ENCODE measurements at regions not wholly inside any gene's neighbourhood (a gene's known extent, or its start where the extent isn't known, plus 50 kb on each side); places are given as distances from the start of the nearest gene placed in this dataset.
A peak's percentile ranks its signal among the peaks of the same experiment; 100 is the strongest.
"Not testable (repeated sequence)": the region's sequence is repeated elsewhere in the genome, so short reads cannot be mapped to it uniquely, and the experiment has no call there.

GRCh38 chr3:21020681-21021080, 730.3 kb downstream of the ZNF385D start:
- no peak for DNase-seq (ENCODE audit: low spot score)

DNA sequence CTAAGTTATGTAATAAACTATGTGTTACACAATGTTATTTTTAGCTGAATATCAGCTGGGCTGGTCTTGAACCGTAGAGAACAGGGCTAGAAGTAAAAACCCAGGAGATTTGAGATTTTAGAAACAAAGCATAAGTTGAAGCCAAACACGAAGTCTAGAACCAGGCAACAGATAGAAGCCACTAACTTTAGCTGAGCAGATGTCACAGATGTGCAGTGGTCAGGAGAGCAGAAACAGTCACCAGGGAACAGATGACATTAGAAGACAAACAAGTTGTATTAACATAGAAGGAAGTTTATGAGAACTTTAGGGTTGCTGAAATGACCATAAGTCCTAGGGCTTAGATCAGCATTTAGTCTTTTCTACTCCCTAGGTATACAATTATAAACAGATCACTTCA, 731.0 kb downstream of the ZNF385D start:
- no peak for DNase-seq (ENCODE audit: low spot score)

DNA sequence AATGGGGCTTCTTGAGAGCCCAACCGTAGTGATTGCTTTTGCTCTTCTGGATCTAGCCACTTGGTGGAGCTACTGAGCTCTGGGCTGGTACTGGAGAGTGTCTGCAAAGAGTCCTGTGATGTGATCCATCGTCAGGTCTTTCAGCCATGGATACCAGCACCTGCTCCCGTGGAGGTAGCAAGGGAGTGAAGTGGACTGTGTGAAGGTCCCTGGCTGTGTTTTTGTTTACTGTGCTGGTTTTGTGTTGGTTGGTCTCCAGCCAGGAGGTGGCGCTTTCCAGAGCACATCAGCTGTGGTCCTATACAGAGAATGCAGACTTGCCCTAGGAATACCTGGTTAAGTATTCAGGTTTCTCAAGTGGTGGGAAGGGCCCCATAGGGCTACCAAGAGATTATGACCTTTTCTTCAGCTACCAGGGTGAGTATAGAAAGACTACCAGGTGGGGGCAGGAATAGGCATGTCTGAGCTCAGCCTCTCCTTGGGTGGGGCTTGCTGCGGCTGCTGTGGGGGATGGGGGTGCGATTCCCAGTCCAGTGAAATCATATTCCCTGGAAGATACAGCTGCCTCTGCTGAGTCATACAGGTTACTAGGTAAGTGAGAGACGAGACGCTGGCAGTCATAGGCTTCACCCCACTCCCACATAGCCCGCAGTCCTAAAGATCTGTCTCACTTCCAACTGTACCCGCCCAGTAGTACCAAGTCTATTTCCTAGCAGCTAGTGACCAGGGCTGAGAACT, 733.7 kb downstream of the ZNF385D start:
- DNase-seq (ENCODE audit: low spot score) = no peak

GRCh38 chr3:21013566-21013965, 737.4 kb downstream of the ZNF385D start:
- DNase-seq (ENCODE audit: low spot score) = no peak

DNA sequence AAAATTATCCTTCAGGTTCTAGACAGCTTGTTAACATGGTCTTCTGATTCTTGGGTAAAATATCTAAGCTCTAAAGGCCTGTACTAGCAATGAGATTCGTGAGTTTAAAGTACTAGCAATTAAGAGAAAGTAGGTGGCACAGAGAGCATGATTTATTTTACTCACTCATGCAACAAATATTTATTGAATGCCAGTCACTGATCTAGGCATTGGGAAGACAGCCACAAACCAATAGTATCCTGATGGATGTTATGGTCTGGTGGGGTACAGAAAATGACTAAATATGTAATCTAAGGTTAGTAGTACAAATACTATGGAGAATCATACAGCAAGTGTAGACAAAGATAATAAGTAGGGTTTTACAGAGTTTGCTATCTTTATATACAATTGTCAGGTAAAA, 751.3 kb downstream of the ZNF385D start:
- no peak for DNase-seq (ENCODE audit: low spot score)

DNA sequence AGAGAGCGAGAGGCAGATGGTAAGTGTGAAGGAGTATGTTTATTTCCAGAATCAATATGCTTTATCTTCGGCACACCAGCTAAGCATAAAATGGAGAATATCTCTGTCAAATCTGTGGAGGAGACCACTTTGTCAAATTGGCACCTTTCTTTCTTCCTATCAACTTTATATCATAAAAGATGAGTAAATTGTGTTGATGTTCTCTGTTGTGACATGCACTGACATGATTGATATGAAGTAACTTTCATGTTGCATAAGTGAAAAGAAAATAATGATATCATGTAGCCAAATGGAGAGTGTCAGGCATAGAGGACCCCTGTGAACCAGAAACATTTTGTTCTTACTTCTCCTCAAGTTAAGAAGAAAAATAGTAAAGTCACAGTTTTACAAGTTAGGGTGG, 753.8 kb downstream of the ZNF385D start:
- no peak for DNase-seq (ENCODE audit: low spot score)

DNA sequence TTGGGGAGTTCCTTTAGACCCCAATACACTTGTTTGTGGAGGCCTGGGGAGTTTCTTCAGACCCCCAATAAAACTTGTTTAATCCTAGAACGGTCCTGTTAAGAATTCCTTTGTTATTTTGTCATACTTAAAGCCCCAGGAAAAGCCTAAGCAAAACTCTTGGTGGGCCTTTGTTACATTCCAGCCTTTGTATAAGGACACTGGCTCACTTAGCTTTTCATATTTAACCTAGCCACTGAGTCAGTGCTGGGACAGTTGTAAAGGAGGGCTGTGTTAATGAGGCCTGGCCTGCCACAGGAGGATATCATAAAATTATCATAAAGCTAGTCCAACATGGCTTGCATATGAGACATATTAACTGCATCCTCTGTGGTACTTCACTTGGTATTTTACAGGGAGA, 760.1 kb downstream of the ZNF385D start:
- no peak for DNase-seq (ENCODE audit: low spot score)

DNA sequence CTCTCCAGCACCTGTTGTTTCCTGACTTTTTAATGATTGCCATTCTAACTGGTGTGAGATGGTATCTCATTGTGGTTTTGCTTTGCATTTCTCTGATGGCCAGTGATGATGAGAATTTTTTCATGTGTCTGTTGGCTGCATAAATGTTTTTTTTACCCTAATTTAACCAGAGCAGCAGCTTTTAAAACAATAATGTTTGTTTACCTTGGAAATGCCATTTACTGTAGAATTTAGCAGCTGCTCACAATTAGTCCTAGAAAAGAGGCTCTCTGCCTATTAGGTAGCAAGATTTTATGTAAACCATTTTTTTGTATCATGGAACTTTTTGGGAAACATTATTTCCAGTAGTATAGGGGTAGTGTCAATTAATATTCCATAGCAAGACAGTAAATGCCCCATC, 761.4 kb downstream of the ZNF385D start:
- DNase-seq (ENCODE audit: low spot score) = not testable (repeated sequence)

DNA sequence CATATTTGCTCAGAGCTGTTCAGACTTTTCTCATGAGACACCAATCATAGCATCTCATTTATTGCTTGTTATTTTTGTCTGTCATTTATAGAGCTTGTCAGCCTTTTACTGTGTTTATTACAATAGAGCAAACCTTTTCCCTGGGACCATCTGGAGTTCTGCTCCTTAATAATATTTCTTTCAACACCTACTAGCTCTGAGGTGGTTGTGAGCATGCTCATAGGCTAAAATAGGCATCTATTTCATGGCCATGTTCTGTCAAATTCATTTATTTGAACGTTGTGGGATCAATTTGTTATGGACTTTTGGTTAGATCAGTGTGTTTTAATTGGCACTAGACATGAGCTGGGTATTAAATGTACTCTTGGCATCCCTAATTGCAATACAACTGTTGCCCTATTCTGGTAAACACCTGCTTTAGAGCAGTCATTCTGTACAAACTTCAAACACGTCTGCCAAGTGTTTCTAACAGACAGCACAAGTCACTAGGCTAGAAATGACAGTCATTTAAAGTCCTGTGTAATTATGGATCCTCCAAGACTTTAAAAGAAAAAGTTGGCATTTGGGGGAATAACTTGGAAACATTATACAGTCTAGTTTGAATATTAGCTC, 766.3 kb downstream of the ZNF385D start:
- no peak for DNase-seq (ENCODE audit: low spot score)

DNA sequence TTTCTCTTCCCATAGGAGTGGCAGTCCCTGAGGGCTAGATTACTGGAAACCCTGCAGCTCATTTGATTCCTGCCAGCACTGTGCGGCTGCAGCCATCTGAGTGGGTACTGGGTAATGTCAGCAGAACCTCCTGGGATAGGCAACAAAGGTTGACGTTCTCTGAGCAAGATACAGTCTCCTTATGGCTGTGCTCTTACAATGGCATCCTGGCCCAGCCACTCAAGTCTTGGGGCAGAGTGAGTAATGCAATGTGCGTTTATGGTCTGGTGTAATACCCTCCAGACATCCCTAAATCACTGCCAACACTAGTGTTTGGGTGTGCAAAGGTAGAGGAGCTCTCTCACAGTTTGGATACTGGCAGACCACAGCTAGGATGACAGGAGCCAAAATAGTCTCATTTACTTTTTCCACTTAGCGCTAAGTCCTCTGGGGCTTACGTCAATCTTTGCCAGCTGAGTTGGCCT, 775.8 kb downstream of the ZNF385D start:
- no peak for DNase-seq (ENCODE audit: low spot score)

DNA sequence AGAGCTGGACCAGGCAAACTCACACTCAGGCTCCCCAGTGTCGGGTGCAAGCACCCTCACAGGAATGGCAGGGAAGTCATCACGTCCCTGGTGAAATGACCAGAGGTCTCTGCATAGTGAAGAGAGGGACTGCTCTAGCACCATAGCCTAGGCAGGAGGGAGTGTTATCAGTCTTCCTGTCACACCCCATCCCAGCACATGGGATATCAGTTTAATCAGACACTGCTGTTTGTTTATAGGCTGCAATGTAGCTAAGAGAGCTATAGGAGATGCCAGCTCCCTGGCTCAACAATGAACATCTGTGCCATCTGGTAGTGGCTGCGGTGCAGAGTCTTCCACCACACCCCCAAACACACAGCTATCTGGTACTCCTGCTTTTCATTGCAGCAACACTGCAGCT, 776.6 kb downstream of the ZNF385D start:
- DNase-seq (ENCODE audit: low spot score) = no peak

DNA sequence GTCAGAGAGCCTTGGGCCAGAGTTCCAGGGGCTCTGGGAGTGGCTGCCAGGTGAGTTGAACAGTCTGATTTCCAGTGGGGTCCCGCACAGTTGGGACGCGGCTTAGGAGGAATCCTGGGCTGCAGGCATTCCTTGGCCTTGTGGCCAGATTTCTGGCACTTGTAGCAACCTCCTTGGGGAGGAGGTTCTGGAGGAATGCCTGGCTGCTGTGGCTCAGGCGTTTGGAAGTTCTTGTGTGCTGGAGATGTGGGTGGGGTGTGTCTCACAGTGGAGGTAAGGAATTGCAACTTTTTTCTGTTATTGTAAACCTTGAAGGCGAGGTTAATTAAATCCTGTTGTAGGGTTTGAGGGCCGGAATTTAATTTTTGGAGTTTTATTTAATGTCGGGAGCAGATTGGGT, 780.2 kb downstream of the ZNF385D start:
- DNase-seq (ENCODE audit: low spot score) = not testable (repeated sequence)

DNA sequence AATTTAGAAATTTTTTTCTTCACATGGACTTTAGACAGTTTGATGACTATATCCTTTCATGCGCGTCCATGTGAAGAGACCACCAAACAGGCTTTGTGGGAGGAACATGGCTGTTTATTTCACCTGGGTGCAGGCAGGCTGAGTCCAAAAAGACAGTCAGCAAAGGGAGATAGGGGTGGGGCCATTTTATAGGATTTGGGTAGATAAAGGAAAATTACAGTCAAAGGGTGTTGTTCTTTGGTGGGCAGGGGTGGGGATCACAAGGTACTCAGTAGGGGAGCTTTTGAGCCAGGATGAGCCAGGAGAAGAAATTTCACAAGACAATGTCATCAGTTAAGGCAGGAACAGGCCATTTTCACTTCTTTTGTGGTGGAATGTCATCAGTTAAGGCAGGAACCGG, 781.5 kb upstream of the SGO1 start:
- DNase-seq (ENCODE audit: low spot score) = not testable (repeated sequence)

- no peak for DNase-seq (ENCODE audit: low spot score)
These were observed 772.2 kb upstream of the SGO1 start for GRCh38 chr3:20958161-20958560.

DNA sequence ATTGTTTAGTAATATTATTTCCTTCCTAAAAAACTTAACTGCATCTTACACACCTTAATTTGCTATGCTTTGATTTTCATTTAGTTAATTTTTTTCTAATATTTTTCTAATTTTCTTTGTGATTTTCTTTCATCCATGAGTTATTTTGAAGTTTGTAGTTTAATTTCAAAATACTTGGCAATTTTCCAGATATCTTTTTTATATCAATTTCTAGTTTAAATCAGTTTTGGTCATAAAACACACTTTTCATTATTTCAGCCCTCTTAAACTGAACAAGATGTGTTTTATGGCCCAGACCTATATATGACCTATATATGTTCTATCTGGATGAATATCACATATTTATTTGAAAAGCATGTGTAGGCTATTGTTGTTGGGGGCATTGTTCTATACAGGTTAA, 759.9 kb upstream of the SGO1 start:
- no peak for DNase-seq (ENCODE audit: low spot score)

DNA sequence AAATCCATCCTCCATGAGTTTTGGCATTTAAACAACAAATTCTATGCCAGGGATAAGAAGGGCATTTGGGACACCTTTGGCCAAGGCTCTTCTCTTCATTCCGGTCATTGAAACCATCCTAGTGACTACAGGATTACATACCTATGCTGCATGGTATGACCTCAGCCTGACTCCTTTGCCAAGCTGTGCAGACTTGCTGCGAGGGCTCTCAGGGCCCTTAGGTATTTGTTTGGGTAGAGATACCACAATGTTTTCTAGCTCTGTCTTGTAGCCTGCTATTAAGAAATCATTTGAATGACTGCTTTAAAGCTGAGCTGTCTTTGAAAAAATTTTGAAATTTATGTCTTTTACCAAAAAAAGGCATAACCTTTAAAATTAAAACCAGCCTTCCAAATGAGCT, 749.8 kb upstream of the SGO1 start:
- DNase-seq (ENCODE audit: low spot score) = no peak

DNA sequence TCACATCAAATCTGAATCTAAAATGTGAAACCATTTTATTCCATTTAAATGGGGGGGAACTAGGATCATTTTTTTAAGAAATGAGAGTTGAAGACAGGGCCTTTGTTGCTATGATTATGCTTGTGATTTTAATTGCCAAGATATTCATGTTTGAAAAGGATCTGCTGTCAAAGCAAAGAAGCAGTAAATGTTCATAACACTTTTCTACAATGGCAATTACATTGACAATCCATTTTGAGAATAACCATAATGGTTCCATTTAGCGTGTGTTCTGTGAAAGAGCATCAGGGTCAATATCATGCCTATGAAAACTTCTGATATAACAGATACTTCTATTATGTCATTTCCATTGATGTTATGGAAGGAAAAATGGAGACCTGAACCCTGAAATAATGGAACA, 745.8 kb upstream of the SGO1 start:
- DNase-seq (ENCODE audit: low spot score) = no peak

DNA sequence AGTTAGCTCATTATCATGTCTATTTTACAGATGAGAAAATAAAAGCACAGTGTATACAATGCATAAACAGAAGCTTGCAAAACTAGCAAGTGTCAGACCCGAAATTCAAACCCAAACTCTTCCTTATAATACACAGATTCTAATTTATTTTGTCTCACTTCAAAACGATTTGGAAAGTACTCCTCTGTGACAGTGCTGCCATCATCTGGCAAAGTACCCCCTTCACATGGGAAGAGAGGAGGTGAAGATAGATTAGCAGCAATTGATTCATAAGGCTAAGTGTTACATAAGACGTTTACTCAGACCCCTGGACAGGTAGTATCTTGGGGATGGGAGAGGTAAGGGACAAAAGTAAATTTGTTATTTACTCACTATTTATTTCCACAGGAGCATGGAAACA, 744.0 kb upstream of the SGO1 start:
- peak; percentile 0 for DNase-seq (ENCODE audit: low spot score)

DNA sequence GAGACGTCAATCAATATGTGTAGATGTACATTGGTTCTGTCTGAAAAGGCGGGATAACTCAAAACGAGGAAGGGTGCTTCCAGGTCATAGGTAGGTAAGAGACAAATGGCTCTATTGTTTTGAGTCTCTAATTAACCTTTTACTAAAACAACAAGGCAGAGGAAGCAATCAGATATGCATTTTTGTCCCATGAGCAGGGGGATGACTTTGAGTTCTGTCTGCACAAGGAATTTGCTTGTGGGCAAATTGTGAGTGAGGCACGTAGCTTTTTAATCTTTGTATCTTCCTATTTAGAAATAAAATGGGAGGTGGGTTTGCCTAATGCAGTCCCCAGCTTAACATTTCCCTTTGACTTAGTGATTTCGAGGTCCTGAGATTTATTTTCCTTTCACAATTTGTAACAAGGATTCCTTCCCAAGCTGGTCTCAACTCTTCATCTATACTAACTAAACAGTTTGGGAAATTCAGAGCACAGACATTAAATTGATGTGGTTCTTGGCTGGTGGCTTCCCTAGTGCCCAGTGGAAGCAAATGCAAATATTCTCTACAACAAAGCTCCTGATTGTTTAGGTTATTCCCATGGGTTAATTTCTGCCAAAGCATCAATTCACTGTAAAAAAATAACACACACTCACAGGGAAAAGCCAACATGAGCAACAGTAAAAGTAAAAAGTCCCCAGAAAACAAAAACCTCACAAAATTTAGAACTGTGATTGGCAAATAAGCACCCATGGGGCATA, 738.8 kb upstream of the SGO1 start:
- DNase-seq (ENCODE audit: low spot score) = no peak

GRCh38 chr3:20921112-20921511, 735.1 kb upstream of the SGO1 start:
- DNase-seq (ENCODE audit: low spot score) = not testable (repeated sequence)

- DNase-seq (ENCODE audit: low spot score) = no peak
These were observed 731.1 kb upstream of the SGO1 start for GRCh38 chr3:20916951-20917606.

- no peak for DNase-seq (ENCODE audit: low spot score)
These were observed 728.3 kb upstream of the SGO1 start for GRCh38 chr3:20914310-20914709.

DNA sequence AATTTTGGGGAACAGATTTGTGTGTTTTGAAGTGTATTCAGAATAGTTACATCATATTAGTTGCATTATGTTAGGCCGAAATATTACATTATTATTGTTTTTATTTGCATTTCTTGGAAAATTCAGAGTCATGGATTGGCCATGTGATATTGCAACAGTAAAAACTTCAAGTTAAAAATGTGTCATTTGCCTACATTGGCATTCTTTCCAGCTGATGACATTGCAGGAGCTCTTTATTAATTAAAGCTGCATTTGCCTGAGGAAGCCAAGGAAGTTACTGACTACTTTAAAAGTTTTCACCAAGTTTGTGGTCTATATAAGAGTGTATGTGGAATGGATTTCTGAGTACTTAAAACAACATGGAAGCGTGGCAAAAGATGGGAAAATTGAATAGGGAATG, 726.4 kb upstream of the SGO1 start:
- DNase-seq (ENCODE audit: low spot score) = no peak

All from hepatic stellate cell (primary cell).